ENCODE measurements at regions not wholly inside any gene's neighbourhood (a gene's known extent, or its start where the extent isn't known, plus 50 kb on each side); places are given as distances from the start of the nearest gene placed in this dataset.

GRCh38 chr6:170096803-170097504 is 193.9 kb downstream of the DLL1 start:
- intact Hi-C loops (cut with DNase I): no loop called here
- Histone ChIP-seq H3K27ac (peak overlapping the region in 2 of 4 donors; percentile 10 to 38), H3K36me3 (no peaks in the 10 kb centered on the region), H3K9me3 (no peaks in the 10 kb centered on the region), H3K4me3 (no peak overlapping the region), H3K4me1 (peaks cover 0 to 13% (median 0%) of the 10 kb centered on the region in 4 donors), H3K27me3 (no peaks in the 10 kb centered on the region)
- DNase-seq: no peak
- TF ChIP-seq CTCF (IDR thresholded peaks at IDR 0.05) (no peak), POLR2AphosphoS5 (IDR thresholded peaks at IDR 0.05) (no peak), EP300 (IDR thresholded peaks at IDR 0.05) (no peak), POLR2A (IDR thresholded peaks at IDR 0.05) (no peak)
- WGBS, 2 donors: 57 to 66% methylated on average over 22 of the region's 22 CpGs

DNA sequence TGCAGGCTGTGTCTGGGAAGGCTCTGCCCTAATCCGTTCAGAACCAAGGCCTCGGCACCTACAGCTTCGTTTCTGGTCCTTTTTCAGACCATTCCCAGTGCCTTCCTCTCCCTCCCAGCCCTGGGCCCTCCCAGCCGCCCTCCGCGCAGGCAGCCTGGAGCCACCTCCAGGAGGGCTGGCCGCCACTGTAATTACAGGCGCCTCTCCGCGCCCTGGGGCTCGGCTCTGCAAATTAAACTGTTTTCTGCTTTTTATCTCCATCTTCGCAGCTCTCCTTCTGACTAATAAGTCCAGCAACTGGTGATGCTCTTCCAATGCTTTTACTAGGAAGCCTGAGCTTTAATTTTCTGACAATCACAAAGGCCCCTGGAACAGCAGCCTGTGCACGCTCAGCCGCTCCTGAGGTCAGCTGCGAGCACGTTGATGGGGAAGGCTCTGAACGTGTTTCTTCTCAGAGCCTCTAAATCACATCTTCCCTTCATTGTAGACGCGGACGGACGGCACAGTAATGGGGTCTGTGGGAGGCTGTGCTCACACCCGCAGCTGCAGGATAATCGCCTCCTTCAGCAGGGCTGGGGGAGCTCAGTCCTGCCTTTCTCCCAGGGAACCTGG is 194.6 kb downstream of the DLL1 start:
- Histone ChIP-seq H3K27ac (peak overlapping the region in 2 of 4 donors; percentile 10 to 38), H3K9me3 (no peaks in the 10 kb centered on the region), H3K36me3 (no peaks in the 10 kb centered on the region), H3K4me1 (peaks cover 0 to 13% (median 0%) of the 10 kb centered on the region in 4 donors), H3K4me3 (no peak overlapping the region), H3K27me3 (no peaks in the 10 kb centered on the region)
- intact Hi-C loops (cut with DNase I): no loop called here
- no peak for TF ChIP-seq POLR2AphosphoS5 (IDR thresholded peaks at IDR 0.05)
- TF ChIP-seq POLR2A (IDR thresholded peaks at IDR 0.05): no peak
- TF ChIP-seq CTCF (IDR thresholded peaks at IDR 0.05): no peak
- no peak for TF ChIP-seq EP300 (IDR thresholded peaks at IDR 0.05)
- DNase-seq: peak; percentile 52
- WGBS, 2 donors: 54 to 64% methylated on average over 23 of the region's 23 CpGs

GRCh38 chr6:170095273-170095981 is 195.5 kb downstream of the DLL1 start:
- no peak overlapping the region for H3K4me3 ChIP-seq
- no peak for TF ChIP-seq EP300 (IDR thresholded peaks at IDR 0.05)
- no peak for TF ChIP-seq POLR2A (IDR thresholded peaks at IDR 0.05)
- TF ChIP-seq POLR2AphosphoS5 (IDR thresholded peaks at IDR 0.05): no peak
- TF ChIP-seq CTCF (IDR thresholded peaks at IDR 0.05): no peak
- H3K36me3 ChIP-seq: no peaks in the 10 kb centered on the region
- peaks cover 0 to 13% (median 0%) of the 10 kb centered on the region in 4 donors for H3K4me1 ChIP-seq
- peak; percentile 48 for DNase-seq
- H3K27ac ChIP-seq: no peak overlapping the region
- no peaks in the 10 kb centered on the region for H3K27me3 ChIP-seq
- WGBS, 2 donors: 85 to 88% methylated on average over 21 of the region's 21 CpGs
- intact Hi-C loops (cut with DNase I): no loop called here
- no peaks in the 10 kb centered on the region for H3K9me3 ChIP-seq

DNA sequence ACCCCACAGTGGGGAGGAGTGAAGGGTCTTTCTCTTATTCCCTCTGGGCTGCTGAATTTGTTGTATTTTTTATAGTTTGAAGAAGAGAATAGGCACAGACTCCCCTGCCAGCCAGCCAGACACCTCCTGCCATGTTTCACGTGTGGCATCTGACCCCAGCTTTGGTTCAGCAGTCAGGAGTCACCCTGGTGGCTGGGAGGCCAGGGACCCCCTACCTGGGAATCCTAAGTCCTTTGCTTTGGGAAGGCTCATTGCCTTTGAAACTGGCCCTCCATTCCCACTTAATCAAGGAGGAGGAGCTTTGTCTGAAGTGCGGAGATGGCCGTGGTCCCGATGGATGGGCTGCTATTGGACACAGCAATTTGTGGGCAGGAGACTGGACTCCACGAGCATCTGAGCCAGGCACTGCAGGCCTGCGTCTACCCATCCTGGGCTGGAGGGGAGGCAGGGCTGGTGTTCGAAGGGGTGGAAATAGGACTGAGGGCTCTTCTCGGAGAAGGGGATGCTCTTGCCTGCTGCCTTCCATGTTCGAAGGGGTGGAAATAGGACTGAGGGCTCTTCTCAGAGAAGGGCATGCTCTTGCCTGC is 196.1 kb downstream of the DLL1 start:
- Histone ChIP-seq H3K27me3 (no peaks in the 10 kb centered on the region), H3K4me3 (no peak overlapping the region), H3K36me3 (no peaks in the 10 kb centered on the region), H3K4me1 (peaks cover 0 to 13% (median 0%) of the 10 kb centered on the region in 4 donors), H3K9me3 (no peaks in the 10 kb centered on the region), H3K27ac (no peak overlapping the region)
- WGBS, 2 donors: 81 to 90% methylated on average over 9 of the region's 9 CpGs
- TF ChIP-seq EP300 (IDR thresholded peaks at IDR 0.05) (no peak), POLR2A (IDR thresholded peaks at IDR 0.05) (no peak), CTCF (IDR thresholded peaks at IDR 0.05) (no peak), POLR2AphosphoS5 (IDR thresholded peaks at IDR 0.05) (no peak)
- intact Hi-C loops (cut with DNase I): no loop called here
- DNase-seq: no peak
